ENCODE measurements at regions not wholly inside any gene's neighbourhood (a gene's known extent, or its start where the extent isn't known, plus 50 kb on each side); places are given as distances from the start of the nearest gene placed in this dataset.
"Not testable (repeated sequence)": the region's sequence is repeated elsewhere in the genome, so short reads cannot be mapped to it uniquely, and the experiment has no call there.

DNA sequence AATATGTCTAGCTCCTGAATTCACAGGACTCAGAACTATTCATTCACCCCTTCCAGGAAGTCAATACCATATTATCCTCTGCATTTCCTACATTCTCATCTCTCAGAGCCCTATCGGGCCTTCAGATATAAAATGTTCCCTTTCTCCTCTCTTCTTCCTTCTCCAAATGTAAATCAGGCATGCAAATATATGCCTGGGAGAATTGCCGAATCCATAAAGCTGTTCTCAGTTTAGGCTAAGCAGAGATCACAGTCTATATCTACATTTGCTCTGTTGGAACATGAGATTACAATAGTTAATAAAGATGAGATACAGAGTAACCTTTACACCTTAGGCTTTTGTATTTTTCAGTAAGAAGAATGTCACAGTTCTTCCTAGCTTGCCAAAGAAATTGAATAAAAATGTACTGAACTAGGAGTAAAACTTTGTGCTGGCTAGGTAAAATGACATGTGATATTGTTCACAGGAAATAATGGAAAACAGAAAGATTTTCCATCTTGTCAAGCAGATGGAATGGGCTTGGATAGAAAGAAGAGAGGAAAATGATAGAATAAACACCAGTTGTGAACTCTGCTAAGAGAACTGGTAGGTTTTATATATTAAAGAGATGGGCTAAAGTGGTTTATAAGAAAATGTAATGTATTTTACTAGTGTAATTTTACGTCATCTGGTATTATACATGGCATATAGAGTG lies 161.5 kb downstream of the NRIP1 start:
- no peak for DNase-seq (ENCODE audit: low spot score)

DNA sequence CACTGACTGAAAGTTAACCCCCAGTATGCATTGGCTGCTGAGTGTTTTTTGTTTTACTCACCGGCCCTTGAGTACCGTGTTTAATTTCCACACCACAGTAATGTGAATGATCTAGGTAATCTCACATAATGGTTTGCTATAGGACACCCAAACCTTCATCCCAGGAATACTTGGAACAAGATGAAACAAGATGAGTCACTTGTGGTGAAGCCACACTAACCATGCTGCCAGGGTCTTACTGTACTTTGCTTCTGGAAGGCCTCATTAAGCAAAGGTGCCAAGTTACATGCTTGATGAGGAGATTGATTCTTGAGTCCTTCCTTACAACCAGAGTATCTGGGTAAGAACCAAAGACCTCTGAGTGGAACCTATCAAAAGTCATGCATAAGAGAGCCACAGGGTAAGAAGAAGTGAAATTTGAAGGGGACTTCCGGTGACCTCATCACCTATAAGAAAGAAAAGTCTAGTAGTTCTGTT lies 163.3 kb downstream of the NRIP1 start:
- no peak for DNase-seq (ENCODE audit: low spot score)

- DNase-seq (ENCODE audit: low spot score), result no peak
These were observed 164.2 kb downstream of the NRIP1 start for GRCh38 chr21:14900611-14901010.

DNA sequence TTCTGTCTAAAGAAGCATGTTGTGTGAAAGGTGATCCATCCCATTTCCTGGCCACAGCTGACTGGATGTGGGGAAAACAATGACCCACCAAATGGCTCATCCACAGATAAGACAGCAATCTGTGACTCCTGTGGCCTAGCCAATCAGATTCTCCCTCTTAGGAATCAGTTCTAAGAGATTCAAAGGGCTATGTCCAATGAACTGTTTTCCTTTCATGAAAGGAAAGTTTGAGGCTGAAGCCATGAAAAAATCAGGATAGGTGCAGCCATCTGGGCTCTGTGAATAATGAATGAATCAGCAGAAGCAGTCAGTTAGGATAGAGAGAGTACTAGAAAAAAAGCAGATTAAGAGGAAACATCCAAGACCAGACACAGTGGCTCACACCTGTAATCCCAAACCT lies 164.7 kb downstream of the NRIP1 start:
- DNase-seq (ENCODE audit: low spot score), result no peak

GRCh38 chr21:14895792-14896191 lies 169.0 kb downstream of the NRIP1 start:
- no peak for DNase-seq (ENCODE audit: low spot score)

DNA sequence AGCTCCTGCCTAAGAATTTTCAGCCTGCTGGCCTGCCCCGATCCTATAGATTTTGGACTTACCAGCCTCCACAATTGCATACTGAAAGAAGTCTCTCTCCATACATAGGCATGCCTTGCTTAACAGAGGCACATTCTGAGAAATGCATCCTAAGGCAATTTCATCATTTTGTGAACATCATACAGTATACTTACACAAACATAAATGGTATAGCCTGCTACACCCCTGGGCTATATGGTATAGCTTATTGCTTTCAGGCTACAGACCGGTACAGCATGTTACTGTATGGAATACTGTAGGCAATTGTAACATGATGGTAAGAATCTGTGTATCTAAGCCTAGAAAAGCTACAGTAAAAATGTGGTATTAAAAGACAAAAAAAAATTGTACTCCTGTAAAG lies 174.7 kb downstream of the NRIP1 start:
- no peak for DNase-seq (ENCODE audit: low spot score)

- DNase-seq (ENCODE audit: low spot score), result no peak
These were observed 175.6 kb downstream of the NRIP1 start for GRCh38 chr21:14889080-14889810.

- DNase-seq (ENCODE audit: low spot score), result no peak
These were observed 176.6 kb downstream of the NRIP1 start for GRCh38 chr21:14888202-14888601.

GRCh38 chr21:14886001-14886400 lies 178.8 kb downstream of the NRIP1 start:
- no peak for DNase-seq (ENCODE audit: low spot score)

- no peak for DNase-seq (ENCODE audit: low spot score)
These were observed 181.4 kb downstream of the NRIP1 start for GRCh38 chr21:14883351-14883750.

GRCh38 chr21:14882545-14882944 lies 182.3 kb downstream of the NRIP1 start:
- DNase-seq (ENCODE audit: low spot score), result not testable (repeated sequence)

GRCh38 chr21:14881863-14882499 lies 182.8 kb downstream of the NRIP1 start:
- no peak for DNase-seq (ENCODE audit: low spot score)

DNA sequence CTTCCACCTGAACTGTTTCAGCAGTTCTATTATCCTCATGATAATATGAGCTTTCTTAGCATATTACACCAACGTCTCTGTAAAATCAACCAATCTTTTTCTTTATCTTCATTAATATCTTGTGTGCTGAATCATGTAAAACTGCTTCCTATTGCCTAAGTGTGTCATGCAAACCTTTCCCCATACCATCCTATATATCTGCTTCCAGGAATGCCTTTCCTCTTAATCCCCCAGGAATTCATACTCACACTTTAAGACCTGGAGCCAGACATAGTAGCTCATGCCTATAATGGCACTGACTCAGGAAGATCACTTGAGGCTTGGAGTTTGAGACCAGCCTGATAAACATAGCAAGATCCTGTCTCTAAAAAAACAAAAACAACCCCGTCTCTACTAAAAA lies 183.9 kb downstream of the NRIP1 start:
- no peak for DNase-seq (ENCODE audit: low spot score)

- DNase-seq (ENCODE audit: low spot score), result no peak
These were observed 185.3 kb downstream of the NRIP1 start for GRCh38 chr21:14879458-14879857.

DNA sequence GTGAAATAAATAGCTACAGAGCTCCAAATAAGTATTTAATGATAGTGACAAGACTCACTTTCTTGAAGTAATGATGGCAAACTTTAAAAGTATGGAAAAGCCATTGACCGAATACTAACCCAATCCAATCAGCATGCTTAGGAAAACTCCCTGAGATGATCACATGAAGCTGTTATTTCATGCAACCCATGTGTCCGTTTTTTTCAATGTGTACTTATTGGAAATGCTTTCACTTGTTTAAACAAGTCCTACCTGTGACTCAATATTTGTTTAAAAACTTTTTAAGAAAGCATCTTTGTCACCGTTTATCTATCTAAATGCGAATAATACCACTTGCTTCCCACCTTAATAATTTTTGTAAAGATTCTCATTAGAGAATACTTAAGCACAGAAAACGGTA lies 185.8 kb downstream of the NRIP1 start:
- DNase-seq (ENCODE audit: low spot score), result no peak

DNA sequence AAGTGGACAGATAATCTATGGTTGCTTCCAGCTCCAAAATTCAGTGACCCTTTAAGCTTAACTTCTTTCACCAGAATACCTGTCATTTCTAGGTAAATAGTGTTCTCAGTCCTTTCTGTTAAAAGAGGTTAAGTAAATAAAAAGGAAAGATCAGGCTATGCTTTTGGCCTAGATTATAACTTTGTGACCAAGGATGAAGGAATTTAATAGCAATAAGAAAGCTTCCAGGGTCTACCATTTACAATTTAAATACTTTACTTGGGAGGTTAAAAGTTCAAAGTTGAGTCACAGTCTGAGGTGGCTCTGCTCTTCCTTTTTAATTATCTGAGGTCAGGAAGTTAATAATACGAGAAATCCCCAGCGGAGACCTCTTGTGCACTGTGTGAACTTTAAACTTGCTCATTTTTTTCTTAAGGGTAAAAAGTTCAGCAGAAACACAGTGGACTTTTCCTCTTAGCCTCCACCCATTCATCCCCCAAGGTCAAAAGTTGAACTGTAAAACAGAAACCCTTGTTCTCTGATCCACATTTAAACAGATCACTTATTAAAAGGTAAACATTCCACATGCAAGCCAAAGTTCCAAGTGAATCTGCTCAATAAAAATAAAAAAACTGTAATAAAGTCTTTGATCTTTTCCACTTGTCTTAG lies 187.1 kb downstream of the NRIP1 start:
- DNase-seq (ENCODE audit: low spot score), result no peak

GRCh38 chr21:14876524-14876840 lies 188.3 kb downstream of the NRIP1 start:
- no peak for DNase-seq (ENCODE audit: low spot score)

GRCh38 chr21:14875704-14876523 lies 188.9 kb downstream of the NRIP1 start:
- DNase-seq (ENCODE audit: low spot score), result no peak

GRCh38 chr21:14875186-14875585 lies 189.6 kb downstream of the NRIP1 start:
- DNase-seq (ENCODE audit: low spot score), result no peak

- no peak for DNase-seq (ENCODE audit: low spot score)
These were observed 190.4 kb downstream of the NRIP1 start for GRCh38 chr21:14874379-14874778.

DNA sequence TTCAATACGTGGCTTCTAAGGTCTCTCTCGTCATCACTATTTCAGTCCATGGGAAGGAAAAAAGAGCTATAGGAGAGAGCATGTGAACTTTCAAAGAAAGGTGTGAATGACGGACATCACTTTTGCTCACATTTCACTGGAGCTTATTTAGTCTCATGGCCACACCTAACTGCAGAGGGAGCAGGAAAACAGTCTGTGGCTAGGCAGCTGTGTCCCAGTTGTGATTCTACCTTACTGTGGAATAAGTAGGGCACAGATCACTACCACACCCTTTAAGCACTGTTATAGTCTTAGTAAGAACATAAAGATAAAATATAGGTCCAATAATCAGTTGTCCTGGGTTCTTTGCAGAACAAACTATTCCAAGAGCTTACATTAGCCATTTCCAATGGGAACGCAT lies 192.9 kb downstream of the NRIP1 start:
- DNase-seq (ENCODE audit: low spot score), result no peak

- no peak for DNase-seq (ENCODE audit: low spot score)
These were observed 194.0 kb downstream of the NRIP1 start for GRCh38 chr21:14870853-14871149.
